BJ (cell line): ENCODE measurements at regions not wholly inside any gene's neighbourhood (a gene's known extent, or its start where the extent isn't known, plus 50 kb on each side); places are given as distances from the start of the nearest gene placed in this dataset.

Source experiments
- CTCF ChIA-PET: fragments of 350-600 bp; formaldehyde crosslinking; extraction: SDS; loops from one replicate; lab custom pipeline; 2021; ENCODE audit warnings: antibody characterized with exemption, inconsistent platforms; lab: Yijun Ruan, JAX
- POLR2A ChIA-PET: fragments of 300-600 bp; sonication (Branson Sonifier 250); formaldehyde crosslinking; extraction: SDS; loops from one replicate; lab custom pipeline; 2021; ENCODE audit warnings: antibody characterized with exemption; lab: Charles Lee
- DNase-seq: peaks from one replicate; pipeline ENCODE4 v3.0.0-alpha.2; 2011; ENCODE audit warnings: low read depth
- H3K27me3 ChIP-seq: 2 replicates; pipeline ENCODE4 v1.6.0; 2011; ENCODE audit warnings: low read length; ENCODE audit not compliant: control insufficient read depth, insufficient read depth
- H3K36me3 ChIP-seq: 2 replicates; pipeline ENCODE4 v1.5.1; 2011; ENCODE audit warnings: low read length; ENCODE audit not compliant: control insufficient read depth, insufficient read depth
- H3K4me3 ChIP-seq: 2 replicates; pipeline ENCODE4 v1.5.1; 2011; ENCODE audit warnings: low read depth, mild to moderate bottlenecking, control low read depth, low read length
- TF ChIP-seq, protein P1 (sequence below): IDR thresholded peaks from 2 replicates; pipeline ENCODE4 v1.5.1; 2011; ENCODE audit warnings: low read depth, mild to moderate bottlenecking, control low read depth, inconsistent platforms, low read length, moderate library complexity; ENCODE audit not compliant: insufficient read depth

- POLR2A ChIA-PET, result no interaction called here
- CTCF ChIA-PET, result no interaction called here
- TF ChIP-seq, protein P1, sequence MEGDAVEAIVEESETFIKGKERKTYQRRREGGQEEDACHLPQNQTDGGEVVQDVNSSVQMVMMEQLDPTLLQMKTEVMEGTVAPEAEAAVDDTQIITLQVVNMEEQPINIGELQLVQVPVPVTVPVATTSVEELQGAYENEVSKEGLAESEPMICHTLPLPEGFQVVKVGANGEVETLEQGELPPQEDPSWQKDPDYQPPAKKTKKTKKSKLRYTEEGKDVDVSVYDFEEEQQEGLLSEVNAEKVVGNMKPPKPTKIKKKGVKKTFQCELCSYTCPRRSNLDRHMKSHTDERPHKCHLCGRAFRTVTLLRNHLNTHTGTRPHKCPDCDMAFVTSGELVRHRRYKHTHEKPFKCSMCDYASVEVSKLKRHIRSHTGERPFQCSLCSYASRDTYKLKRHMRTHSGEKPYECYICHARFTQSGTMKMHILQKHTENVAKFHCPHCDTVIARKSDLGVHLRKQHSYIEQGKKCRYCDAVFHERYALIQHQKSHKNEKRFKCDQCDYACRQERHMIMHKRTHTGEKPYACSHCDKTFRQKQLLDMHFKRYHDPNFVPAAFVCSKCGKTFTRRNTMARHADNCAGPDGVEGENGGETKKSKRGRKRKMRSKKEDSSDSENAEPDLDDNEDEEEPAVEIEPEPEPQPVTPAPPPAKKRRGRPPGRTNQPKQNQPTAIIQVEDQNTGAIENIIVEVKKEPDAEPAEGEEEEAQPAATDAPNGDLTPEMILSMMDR, result no peak
These were observed 352.8 kb upstream of the EPHA5 start for GRCh38 chr4:66023061-66023460.

GRCh38 chr4:66017671-66018070, 347.4 kb upstream of the EPHA5 start:
- CTCF ChIA-PET, result no interaction called here
- no peak for DNase-seq
- TF ChIP-seq, protein P1, result no peak

More at GRCh38 chr4:66023061-66023460, 352.8 kb upstream of the EPHA5 start:
- no peak for DNase-seq
- Histone ChIP-seq H3K27me3 (no peaks in the 10 kb centered on the region), H3K36me3 (no peaks in the 10 kb centered on the region), H3K4me3 (no peak overlapping the region)

DNA sequence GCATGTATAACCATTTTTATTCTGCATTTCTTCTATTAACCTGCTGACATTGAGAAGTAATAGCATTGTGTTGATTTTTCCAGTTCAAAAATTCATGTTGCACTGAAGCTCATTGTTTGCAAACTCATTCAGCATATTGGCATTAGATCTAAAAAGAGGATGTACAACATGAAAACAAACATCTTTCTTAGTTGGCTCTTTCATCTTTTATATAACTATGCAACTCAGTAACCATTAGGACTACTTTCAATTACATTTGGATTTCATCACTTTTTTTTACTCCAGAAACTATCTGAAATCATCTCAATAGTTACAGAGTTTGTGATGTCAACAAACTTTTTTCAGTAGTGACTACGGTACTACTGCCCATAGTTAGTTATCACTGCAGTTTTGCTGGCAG, 346.0 kb upstream of the EPHA5 start:
- no peak overlapping the region for H3K4me3 ChIP-seq
- H3K36me3 ChIP-seq, result no peaks in the 10 kb centered on the region
- no peaks in the 10 kb centered on the region for H3K27me3 ChIP-seq
- CTCF ChIA-PET, result no interaction called here
- TF ChIP-seq, protein P1, result no peak
- POLR2A ChIA-PET, result no interaction called here
- no peak for DNase-seq

More at GRCh38 chr4:66017671-66018070, 347.4 kb upstream of the EPHA5 start:
- H3K4me3 ChIP-seq, result no peak overlapping the region
- H3K36me3 ChIP-seq, result no peaks in the 10 kb centered on the region
- H3K27me3 ChIP-seq, result no peaks in the 10 kb centered on the region
- POLR2A ChIA-PET, result no interaction called here

- DNase-seq, result no peak
- no peak overlapping the region for H3K4me3 ChIP-seq
- H3K27me3 ChIP-seq, result no peaks in the 10 kb centered on the region
- POLR2A ChIA-PET, result no interaction called here
- TF ChIP-seq, protein P1, result no peak
- no peaks in the 10 kb centered on the region for H3K36me3 ChIP-seq
- CTCF ChIA-PET, result no interaction called here
These were observed 344.0 kb upstream of the EPHA5 start for GRCh38 chr4:66014146-66014765.

DNA sequence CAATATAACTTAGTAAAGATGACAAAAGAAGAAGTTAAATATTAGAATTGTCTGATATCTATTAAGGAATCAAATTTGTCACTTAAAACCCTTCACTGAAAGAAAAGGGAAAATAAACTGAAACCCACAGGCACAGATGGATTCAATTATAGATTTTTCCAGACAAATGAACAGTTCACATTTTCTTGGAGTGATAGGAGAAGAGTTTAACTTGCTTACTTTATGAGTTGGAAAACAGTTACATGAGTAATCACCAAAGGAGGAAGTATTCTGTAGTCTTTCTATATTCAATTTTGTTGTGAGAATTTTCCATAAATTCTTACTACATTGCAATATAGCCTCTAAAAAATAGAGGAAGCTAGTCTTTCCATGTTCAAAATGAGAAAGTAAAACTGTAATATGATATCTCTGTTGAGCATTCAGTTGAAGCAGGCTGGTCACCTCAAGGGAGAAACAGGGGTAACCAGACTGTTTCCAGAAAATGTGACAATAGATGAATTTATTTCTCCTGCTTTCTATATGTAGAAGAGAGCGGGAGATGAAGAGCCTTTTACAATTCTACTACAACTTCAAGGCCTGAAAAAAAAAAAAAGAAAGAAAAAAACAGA, 330.3 kb upstream of the EPHA5 start:
- Histone ChIP-seq H3K27me3 (no peaks in the 10 kb centered on the region), H3K36me3 (no peaks in the 10 kb centered on the region), H3K4me3 (no peak overlapping the region)
- TF ChIP-seq, protein P1, result no peak
- ChIA-PET CTCF (no interaction called here), POLR2A (no interaction called here)
- no peak for DNase-seq
